OCI-LY1 (cell line): ENCODE measurements at regions not wholly inside any gene's neighbourhood (a gene's known extent, or its start where the extent isn't known, plus 50 kb on each side); places are given as distances from the start of the nearest gene placed in this dataset.

ENCODE experiments used
- EZH2 ChIP-seq: fragments of 200-600 bp; sonication (generic), shearing (Covaris generic); IDR thresholded peaks from 2 replicates; pipeline ENCODE4 v1.8.0; 2017; ENCODE audit warnings: borderline replicate concordance, mixed run types, mild to moderate bottlenecking, antibody characterized with exemption, low read length, moderate library complexity, mixed read lengths
- TF ChIP-seq, protein P1 (sequence below): fragments of 200-600 bp; sonication (generic), shearing (Covaris generic); IDR thresholded peaks from 2 replicates; pipeline ENCODE4 v1.5.1; 2017; ENCODE audit warnings: mild to moderate bottlenecking, antibody characterized with exemption, low read length, moderate library complexity, mixed read lengths

DNA sequence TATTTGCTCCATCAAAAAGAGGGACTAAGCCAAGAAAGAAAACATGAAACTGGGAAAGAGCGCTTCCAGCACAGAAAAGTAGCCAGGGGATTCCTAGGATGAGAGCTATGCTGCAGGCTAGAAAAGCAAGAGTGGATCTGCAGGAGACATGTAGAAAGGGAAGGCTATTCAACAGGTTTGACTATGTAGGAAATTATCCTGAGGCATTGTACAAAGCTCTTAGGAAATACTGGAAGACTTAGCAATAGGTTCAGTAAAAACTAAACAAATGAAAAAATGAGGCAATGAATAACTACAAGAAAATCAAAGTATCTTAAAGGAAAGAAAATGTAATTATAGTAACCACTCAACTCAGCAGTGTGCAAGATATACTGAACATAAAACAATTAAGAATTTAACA, 178.7 kb upstream of the FOXN2 start:
- no peak for TF ChIP-seq EZH2
- TF ChIP-seq, protein P1, sequence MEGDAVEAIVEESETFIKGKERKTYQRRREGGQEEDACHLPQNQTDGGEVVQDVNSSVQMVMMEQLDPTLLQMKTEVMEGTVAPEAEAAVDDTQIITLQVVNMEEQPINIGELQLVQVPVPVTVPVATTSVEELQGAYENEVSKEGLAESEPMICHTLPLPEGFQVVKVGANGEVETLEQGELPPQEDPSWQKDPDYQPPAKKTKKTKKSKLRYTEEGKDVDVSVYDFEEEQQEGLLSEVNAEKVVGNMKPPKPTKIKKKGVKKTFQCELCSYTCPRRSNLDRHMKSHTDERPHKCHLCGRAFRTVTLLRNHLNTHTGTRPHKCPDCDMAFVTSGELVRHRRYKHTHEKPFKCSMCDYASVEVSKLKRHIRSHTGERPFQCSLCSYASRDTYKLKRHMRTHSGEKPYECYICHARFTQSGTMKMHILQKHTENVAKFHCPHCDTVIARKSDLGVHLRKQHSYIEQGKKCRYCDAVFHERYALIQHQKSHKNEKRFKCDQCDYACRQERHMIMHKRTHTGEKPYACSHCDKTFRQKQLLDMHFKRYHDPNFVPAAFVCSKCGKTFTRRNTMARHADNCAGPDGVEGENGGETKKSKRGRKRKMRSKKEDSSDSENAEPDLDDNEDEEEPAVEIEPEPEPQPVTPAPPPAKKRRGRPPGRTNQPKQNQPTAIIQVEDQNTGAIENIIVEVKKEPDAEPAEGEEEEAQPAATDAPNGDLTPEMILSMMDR: no peak
